GM18511 (cell line): ENCODE measurements at regions not wholly inside any gene's neighbourhood (a gene's known extent, or its start where the extent isn't known, plus 50 kb on each side); places are given as distances from the start of the nearest gene placed in this dataset.

Experiments used
- ATAC-seq: cut with Tn5 transposase; IDR thresholded peaks from one replicate; pipeline ENCODE4 v1.9.1; 2021; ENCODE audit warnings: mild to moderate bottlenecking, moderate library complexity; ENCODE audit not compliant: unreplicated experiment

DNA sequence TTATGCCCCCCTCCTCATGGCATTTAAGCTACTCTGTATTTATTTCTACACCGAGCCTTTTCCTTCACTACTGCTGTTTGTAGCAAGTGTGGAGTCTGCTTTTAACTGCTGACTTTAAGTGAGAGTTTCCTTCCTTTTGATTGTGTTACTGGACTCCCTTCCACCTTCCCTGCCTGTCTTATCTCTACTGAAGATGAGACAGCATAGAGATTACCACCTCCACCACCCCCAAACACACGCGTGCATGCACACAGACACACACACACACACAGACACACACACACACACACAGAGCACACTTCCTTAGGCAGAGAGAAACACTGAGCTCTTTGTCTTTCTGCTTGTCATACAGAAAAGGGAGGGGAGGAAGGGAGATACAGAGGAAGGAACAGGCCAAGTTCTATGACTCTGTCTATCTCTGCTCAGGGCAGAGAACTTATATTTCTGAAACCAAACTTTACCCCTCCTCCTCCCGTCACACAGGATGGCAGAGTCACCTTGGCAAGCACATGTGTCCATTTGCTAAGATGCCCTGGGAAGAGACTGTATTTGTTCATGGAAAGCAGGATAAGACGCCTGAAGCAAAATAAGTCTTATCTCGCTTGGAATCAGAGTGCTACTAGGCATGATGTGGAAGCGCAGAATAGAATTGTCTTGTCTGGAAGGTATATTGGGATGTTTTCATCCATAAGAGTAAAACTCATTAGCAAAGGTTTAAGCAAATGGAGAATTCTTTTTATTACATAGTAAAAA is 81.8 kb upstream of the CAV2 start:
- ATAC-seq: no peak

DNA sequence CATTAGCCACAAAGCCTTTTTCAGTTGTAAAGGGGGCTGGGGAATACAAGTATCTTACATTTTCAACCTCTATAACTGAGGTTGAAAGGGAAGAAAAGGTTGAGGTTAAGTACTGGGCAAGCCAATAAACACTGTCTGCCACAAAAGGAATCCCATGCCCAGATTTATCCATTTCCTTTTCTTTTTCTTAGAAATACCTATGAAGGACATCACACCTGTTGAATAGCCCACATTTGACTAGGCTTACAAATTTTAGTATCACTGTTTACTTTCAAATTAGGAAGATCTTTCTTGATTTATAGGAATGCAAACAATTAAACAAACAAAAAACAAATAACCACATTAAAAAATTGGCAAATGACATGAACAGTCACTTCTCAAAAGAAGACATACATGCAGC is 81.0 kb upstream of the CAV2 start:
- ATAC-seq: no peak

DNA sequence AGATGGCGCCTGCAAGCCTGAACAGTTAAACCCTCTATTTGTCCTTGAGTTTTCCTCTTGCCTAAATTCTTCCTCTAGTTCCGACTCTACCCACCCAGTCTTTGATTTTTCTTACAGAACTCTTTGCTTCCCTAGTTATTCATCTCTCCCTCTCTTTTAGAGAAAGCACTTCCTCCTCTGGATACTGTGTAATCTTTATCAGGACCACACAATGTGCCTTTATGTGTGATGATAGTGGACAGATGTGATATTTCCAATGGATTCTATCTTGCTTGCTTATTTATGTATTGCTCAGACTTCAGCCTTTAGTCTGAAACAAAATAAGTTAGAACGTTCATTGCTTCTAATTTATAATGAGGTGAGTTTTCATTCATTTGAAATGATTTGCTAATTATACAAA is 79.5 kb upstream of the CAV2 start:
- no peak for ATAC-seq

DNA sequence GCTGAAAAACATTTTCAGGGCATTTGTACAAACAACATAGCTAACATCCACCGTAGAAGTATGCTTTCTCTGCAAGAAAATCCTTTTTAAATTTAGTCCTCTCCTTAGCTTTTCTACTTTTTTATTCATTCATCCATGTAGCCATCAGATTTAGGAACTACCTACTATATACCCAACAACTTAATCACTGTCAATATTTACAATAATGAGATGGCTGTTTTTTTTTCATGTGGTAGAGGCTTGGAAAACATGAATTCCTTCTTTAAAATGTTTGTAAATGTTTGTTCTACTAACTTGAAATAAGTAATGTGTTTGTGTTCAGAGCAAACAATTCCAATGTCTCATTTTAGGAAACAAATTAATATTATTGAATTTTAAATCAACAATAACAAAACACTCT is 78.2 kb upstream of the CAV2 start:
- ATAC-seq: no peak

DNA sequence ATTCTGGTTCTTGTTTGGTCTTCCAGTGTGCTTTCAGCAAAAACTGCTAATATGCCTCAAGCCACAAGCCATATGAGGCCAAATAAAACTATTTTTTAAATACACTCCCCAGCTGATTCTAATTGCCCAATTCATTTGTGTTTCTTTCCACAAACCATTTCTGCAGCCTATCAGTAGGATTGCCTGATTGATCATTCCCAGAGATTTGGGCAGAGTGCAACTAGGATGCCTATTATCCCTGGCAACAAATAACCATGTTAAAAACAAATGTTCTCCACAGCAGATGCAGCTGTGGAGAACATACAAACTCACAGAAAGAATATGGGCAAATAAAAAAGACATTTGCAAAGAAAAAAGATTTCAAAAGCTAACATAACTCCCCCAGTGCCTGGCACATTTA is 76.9 kb upstream of the CAV2 start:
- ATAC-seq: no peak

DNA sequence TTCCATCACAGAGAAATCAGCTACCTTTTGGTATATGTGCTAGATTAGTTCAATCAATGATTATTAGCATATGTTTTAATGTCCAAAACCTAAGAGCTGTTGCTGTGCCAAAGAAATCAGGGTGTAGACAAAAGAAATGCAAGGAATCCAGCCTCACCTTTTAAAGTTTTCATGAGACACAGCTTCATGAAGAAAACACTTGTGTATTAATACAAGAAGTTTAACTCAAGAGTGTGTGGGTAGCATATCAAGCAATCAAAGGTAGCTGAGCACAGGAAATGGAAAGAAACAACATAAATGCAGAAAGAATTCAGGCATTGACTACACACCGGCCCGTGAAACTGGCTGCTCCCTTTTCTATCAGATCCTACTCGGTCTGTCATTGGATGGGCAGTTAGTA is 76.0 kb upstream of the CAV2 start:
- ATAC-seq: no peak

DNA sequence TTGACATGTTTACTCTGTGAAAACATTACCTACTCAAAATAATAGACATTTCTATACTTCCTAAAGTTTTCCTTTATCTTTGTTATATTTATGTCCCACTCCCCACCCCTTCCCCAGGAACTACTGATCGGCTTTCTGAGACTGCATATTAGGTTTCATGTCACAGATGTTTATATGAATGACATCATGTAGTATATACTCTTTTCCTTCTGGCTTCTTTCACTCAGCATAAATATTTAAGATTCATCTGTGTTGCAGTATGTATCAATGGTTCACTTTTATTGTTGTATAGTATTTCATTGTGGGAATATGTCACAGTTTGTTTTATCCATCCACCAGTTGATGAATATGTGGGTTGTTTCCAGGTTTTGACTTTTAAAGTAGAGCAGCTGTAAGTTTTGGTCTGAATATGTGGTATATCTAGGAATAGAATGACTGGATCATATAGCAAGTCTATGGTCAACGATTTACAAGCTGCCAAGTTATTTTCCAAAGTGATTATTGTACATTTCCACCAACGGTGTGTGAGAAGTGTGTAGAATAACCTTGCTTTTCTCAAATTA is 73.8 kb upstream of the CAV2 start:
- ATAC-seq: no peak

DNA sequence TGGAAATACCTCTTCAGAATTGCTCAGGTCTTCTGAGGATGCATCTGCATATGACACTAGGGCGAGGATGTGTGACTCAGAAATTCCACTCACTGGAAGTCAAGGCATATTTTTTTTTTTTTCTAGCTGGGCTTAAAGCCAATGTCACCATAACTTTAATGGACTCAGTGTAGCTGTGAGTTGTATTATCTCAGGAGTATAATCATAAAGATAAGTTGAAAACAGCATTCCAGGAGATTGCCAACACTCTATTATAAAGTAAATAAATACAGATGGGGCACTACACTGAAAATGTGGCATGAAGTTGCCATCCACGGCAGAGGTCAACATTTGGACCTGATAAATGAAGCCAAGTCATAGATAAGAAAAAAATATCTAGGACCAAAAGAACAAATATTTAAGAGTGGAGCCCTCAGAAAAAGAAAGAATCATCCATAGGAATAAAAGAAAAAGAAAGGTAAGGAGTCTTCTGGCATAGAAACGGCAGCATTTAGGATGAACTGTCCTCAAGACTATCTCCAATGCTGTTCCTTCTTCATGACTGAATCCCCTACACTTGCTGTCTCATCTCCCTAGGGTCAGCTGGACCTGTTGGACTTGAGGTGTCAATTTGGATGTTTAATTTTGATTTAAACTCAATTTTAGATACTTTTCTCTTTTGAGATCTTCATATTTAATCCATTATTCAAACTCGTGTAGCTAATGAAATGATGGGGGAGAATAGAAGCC is 72.9 kb upstream of the CAV2 start:
- no peak for ATAC-seq

DNA sequence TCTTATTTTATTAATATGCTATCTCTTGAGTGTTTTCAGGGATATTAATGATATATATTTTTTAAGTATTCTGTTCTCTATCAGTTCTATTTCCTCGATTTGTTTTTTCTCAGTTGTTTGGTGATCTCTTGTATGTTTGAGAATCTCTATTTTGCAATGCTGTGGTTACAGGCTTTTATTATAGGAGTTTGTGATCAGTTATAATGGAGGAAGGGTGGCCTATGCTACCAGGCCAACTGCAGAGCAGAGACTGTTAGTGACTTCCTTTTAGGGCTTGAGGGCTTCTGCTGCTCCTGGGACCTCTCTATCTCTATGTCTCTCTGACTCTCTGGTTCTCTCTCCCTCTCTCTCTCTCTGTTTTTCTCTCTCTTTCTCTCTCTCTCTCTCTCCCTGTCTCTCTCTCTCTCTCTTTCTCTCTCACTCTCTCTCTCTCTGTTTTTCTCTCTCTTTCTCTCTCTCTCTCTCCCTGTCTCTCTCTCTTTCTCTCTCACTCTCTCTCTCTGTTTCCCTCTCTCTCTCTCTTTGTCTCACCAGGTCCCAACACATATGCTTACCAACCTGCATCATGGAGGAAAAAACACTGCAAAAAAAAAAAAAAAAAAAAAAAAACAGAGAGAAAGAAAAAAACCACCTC is 69.4 kb upstream of the CAV2 start:
- ATAC-seq: no peak

DNA sequence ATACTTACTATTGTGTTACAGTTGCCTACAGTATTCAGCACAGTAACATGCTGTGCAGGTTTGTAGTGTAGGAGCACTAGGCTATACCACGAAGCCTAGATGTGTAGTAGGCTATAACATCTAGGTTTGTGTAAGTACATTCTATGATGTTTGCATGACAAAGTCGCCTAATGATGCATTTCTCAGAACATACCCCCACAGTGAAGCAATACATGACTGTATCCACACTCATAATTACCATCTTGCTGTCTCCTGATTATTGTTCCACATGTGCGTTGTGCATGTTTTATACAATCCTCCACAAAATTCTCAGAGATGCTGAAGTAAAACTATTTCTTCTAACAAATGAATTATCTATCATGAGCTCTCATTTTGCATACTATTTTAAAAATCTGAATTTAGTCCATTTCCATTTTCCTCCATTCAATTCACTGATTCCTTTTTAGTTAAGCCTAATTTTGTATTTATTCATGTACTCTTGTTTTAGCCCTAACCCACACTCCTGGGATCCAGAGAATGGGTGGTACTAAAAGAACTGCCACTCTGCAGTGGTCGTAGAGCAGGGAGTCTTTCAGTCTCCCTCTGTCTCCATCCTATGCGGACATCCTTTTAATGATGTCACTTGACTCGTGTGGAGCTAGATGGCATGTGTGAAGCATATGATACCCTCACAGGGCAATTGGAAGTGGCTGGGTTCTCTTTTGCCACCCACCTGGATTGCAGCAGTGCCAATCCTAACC is 67.6 kb upstream of the CAV2 start:
- no peak for ATAC-seq

DNA sequence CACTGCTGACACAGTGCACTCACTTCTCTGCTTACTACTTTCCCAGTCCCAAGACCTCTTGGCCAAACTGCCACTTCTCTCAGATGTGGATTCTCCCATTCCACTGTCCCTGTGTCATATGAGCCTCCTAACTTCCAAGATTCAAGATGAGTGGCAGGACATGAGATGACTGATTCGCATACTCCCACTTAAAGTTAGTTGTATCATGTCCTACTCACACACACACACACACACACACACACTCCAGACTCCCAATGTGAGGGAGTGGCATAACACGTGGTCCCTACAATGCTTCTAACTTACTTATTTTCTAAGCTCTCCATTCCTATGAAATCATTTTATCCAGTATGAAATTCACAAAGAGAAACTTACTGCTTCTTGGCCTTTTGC is 67.0 kb upstream of the CAV2 start:
- no peak for ATAC-seq

DNA sequence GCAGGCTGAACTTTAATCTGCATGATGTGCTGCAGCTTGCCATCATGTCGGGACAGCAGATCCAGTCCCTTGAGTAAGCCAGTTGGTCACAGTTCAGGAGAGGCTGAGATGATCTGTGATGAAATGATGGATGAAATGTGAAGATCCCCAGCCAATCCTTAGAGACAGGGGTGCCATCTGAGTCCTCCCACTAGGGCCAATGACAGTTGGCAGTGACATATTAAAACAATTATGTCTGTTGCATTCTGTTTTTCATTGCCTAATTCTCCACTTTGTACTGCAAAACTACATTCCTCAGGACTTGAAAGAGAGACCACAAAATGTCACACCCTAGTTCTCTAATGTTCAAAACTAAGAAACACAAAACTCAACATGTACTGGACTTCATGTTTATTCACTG is 66.3 kb upstream of the CAV2 start:
- no peak for ATAC-seq

DNA sequence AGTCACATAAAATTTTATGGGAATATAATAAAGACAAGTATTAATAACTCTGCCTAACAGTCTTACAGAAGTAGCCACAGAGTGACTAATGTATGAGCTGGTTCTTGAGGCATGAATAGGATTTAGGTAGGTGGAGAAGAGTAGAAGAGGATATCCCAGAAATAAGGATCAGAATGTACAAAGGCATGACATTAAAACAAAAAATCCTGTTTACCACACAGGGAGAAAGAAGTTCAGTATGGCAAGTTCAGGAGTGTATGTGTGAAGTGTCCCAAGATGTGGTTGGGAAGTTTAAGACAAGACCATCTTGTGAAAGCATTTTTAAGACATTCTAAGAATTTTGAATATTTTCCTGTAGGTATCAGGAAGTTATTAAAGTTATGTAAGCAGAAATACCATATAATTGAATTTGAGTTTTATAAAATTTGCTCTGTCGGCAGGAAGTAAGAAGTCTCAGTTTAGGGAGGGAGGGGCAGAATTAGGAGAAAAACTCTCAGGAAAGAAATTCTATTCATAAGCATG is 64.7 kb upstream of the CAV2 start:
- no peak for ATAC-seq

DNA sequence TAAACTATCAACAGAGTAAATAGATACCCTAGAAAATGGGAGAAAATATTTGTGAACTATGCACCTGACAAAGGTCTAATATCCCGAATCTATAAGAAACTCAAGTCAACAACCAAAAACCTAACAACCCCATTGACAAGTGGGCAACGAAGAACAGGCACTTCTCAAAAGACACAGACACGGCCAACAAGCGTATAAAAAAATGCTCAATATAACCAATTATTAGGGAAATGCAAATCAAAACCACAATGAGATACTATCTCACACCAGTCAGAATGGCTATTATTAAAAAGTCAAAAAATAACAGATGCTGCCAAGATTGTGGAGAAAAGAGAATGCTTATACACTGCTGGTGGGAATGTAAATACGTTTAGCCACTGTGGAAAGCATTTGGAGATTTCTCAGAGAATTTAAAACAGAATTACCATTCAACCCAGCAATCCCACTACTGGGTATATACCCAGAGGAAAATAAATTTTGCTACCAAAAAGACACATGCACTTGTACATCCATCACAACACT is 63.2 kb upstream of the CAV2 start:
- ATAC-seq: no peak

DNA sequence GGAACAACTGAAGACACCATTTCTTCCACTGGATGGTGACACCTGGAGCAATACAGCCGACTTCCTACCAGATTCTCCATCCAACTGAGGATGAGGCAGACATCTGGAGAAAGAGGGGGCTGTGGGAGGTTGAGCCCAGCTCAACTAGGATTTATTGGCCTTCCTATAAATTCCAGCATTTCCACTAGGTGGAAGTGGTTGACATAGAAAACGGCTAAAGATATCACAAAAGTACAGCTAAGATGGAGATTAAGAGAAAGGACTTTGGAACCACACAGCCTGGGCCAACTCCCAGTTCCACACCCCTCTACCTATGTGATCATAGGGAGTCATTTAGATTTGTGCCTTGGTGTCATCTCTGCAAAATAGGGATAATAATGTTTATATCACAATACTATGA is 61.3 kb upstream of the CAV2 start:
- ATAC-seq: no peak

DNA sequence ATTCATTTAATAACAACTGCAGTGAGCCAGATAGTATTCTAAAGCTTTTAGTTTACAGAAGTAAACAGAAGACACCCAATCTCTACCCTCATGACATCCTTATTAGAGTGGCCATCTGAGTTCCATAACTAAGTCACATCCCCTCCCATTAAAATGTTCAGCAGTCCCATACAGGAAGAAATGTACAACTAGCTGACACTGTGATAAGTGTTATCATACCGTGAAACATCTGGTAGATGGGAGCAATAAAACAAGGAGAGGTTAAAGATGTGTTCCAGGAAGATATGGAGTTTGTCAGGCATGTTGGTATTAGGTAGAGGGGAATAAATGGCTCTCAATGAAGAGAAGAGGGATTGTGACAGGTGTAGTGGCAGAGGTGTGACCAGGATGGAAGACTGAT is 60.5 kb upstream of the CAV2 start:
- ATAC-seq: no peak

DNA sequence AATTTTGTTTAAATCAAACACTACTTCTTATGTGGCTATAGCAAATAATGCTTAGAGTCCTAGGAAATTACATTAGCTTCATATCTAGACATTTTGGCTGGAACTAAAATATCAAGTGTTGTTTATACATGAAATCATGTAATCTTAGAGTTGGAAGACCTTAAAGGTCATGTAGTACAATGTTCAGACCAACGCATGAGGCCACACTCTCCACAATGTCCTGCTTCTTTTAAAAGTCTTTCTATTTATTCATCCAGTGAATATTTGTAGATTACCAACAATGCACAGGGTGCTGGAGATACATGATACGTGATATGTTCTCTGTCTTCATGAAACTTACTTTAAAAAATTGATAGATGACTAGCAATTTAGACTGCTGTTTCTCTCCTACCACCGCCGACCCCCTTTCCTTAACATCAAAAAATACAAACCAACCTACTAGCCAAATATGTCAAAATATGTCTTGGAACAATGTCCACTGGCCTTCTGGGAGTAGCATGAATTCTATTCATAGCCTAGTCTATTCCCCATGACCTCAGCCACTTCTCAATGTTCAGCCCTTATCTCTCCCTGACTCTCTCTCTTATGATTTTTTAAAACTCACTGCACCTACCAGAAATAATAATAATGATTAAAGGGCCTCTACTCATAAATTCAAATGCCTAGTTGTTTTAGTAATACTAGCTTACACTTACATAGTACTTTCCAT is 59.5 kb upstream of the CAV2 start:
- ATAC-seq: no peak

DNA sequence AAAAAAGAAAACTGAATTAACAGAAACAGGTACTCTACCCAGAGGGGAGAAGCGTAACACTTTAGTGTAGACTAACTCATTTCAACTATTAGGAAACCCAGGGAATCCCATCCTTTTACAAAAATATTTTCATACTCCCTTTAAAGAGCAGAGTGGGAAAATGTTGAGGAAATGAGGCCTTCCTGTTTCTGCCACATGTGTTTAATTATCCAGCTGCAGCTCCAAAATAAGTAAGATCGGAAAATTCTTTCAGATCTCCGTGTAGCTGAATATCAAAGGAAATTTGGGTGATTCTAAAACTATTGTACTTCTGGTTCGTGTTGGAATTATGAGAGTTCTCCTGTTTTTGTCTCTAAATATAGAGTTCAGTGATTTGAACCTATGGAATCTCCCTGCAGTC is 58.0 kb upstream of the CAV2 start:
- ATAC-seq: no peak

DNA sequence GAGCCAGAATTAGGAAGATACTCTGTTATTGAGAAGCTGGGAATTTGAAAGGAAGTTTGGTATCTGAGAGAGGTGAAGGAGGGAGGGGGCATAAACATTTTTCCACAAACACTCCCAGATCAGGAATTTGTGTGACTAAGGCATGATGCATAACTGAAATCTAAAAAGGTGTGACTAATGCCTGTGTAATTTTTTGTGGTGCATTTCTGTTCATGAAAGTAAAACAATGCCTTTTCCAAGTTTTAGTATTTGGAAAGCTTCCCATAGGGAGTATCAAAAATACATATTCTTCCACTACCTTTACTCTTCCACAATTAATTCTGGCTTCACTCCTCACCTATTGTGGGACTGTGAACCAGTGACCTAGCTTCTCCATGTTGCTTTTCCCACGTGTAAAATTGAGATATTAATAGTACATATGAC is 56.4 kb upstream of the CAV2 start:
- no peak for ATAC-seq

DNA sequence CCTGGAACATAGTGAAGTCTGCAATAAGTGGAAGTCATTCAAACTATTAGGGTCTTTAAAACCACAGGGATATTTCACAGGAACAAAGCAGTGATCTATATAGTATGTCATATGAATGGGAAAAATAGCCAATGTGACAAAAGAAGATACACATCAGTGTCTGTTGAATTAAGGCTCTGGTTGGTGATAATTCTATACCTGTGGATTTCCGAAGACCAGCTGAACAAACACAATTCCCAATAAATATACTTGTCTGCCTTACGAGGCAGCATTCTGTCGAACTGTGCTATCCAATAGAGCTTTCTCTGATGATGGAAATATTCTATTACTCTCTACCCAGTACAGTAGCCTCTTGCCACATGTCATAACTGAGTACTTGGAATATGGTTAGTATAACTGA is 55.9 kb upstream of the CAV2 start:
- no peak for ATAC-seq
